Stimulated activated CD4-positive, alpha-beta T cell treated with anti-CD3 and anti-CD28 coated beads, TNF-alpha, amount 100 ng/mL, for 1 hour (primary cell): ENCODE measurements at regions not wholly inside any gene's neighbourhood (a gene's known extent, or its start where the extent isn't known, plus 50 kb on each side); places are given as distances from the start of the nearest gene placed in this dataset.
"Not testable (repeated sequence)": the region's sequence is repeated elsewhere in the genome, so short reads cannot be mapped to it uniquely, and the experiment has no call there.

Source experiments
- DNase-seq, 3 donors: peaks; one replicate each; pipeline ENCODE4 v3.0.0-alpha.2; 2020; ENCODE audit warnings: low read depth in 3 of 3, low spot score in 1 of 3

DNA sequence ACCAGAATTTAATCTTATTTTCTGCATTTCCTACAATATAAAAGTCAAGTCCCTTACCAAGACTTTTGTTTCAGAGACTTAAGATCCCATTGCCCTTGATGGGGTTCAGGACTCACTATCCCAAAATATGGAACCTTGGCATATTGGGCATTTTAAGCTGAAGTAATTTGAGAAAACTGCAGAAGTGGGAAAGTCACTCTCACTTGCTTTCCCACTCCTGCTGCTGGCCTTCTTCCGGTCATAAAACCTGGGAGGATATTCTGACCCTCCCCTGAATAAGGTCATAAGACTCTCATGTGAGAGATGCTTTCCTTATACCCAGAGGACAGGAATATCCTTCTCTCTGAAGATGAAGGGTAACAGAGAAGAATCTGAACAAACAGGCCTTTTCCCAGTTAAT, 92.8 kb upstream of the IFNGR1 start:
- no peak for DNase-seq

DNA sequence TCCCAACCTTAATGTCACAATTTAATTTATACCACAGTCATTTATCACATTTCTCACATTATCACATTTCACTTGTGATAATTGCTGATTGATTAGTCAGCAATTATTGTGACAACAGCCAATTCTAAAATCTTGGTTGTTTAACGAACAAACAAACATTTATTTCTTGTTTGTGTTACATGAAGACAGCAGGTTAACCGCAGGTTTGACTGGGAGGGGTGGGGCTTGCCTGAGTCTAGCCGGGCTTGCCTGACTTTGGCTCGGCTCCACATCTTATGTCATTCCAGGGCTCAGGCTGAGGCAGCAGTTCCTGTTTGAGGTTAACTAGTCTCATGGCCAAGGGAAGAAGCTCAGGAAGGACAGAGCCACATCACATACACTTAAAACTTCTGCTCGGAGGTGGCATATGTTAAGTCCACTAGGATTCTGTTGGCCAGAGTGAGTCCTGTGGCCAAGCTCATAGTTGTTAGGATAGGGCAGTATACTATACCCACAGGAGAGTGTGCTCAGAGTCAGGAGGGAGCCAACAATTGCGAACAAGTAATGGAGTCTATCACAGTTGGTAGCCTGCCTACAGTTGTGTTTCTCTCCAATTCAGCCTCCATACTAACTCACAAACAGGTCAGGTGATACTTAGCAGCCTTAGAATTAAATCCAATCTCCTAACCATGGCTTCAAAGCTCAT, 90.0 kb upstream of the IFNGR1 start:
- DNase-seq = no peak

DNA sequence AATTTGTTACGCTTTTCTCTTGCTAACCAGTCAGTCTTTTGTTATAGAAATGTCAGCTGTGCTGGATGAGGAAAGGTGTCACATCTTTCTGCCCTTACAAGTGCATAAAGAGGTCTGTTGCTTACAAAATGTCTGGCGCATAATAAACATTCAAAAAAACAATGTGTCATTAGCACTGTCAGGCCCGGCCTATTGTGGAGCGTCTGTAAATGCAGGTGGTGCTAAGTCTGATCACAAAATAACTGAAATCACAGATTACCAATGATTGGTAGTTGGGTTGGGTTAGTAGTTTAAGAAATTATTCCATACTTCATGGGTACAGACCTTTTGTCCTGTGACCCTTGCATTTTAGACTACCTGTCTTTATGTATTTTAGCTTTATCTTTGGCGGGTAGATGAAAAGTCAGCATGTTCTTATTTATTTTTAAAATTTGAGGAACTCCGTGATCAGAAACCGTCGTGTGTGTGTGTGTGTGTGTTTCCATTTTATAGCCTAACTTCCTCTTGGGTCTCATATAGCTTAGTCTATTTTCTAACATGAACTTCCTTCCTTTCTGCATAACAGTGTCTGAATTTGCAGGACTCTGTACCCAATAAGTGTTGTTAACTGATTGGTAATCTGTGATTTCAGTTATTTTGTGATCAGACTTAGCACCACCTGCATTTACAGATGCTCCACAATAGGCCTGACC, 88.1 kb upstream of the IFNGR1 start:
- no peak for DNase-seq

DNA sequence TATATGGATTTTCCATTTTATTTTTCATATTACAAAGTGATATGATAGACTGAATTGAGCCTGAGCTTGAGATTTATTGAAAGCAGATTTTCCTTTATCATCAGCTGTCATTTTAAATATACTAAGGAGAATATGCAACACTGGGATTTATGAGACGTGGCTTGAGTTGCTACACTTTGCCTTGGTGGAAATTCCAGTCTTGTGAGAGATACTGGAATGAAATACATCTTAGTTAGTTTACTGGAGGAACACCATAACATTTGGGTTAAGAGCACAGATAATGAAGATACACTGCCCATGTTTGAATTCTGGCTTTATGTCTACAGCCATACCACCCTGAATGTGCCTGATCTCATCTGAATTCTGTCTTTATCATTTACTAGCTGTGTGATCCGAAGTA, 86.5 kb upstream of the IFNGR1 start:
- DNase-seq = no peak

DNA sequence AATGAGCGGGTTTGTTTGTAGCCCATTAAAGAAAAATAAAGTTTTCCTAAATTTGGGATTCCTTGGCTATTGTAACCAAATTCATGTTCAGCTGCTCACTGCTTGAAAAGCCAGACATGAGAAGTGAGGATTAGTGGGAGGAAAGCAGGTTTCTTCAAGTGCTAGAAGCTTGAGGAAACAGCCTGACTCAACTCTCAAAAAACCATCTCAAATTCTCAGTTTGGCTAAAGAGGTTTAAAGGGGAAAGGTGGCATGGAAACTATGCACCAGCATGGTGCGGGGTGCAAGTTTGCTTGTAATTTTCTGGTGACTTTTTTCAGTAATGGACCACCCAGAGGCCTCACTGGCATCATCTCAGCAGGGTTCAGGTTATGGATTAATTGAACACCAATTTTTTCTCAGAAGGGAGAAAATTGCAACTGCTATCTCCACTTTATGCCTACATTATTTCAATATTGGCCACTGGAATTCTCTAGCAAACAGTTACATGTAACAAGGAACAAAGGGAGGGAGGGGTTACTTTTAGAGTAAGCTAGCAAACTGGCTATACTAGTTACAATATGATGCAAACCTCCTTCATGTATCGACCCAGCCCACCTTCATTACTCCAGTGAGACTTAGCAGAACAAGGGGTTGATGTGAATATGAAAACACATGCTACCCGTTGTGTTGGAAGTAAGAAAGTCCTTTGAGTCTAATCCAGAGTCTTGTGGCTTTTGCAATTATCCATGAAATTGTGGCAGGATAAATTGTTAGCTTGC, 85.0 kb upstream of the IFNGR1 start:
- DNase-seq = no peak

DNA sequence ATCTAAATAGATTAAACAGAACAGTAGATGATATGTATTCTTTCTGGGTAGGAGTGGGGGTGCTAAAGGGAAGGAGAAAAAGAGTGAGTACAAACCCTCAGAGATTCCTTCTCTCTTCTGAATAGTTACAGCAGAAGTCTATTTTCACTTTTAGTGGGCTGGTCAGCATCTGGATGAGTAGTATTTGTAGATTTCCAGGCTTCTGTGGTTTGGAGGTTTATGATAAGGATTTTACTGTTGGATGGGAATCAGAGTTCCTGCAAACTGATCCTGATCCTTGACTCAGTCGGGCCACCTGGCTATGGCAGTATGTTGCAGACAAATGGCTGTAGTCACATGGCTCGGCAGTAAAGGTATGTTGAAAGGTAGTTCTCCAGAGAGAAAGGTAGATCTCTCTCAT, 84.3 kb upstream of the IFNGR1 start:
- no peak for DNase-seq

DNA sequence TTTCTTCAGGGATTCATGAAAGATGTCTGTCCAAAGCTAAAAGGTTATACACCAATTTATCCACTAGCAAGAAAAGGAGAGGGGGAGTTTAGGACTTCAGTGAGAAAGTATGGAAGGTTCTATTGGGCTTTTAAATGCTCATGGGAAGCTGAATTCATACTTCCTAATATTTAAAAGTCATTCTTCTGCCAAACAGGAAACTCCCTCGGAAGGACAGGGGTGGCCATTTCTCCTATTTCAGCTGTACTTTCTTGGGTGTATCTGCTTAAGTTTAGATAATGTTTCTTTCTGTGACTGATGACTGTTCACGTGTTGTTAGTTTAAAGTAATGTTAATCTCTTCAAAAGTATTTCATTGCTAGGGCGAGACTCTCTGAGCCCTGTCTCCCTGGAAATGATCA, 80.5 kb upstream of the IFNGR1 start:
- DNase-seq = no peak

DNA sequence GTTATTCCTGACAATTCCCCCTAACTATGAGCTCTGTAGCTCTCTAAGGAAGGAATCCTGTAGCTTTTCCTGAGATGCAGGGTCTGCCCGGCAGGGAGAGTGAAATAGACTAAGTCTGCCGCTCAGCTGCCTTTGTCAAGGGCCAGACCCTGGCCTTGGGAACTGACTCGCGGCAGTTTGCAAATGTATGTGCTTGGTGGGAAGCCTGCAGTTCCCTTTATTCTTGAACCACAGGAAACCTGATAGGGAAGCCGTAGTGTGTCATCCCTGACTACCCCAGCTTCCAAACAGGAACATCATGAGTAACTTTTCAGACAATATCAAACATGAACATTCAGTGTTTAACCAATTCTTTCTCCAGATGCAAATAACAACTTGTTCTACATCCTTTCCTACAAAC, 78.7 kb upstream of the IFNGR1 start:
- DNase-seq = no peak

DNA sequence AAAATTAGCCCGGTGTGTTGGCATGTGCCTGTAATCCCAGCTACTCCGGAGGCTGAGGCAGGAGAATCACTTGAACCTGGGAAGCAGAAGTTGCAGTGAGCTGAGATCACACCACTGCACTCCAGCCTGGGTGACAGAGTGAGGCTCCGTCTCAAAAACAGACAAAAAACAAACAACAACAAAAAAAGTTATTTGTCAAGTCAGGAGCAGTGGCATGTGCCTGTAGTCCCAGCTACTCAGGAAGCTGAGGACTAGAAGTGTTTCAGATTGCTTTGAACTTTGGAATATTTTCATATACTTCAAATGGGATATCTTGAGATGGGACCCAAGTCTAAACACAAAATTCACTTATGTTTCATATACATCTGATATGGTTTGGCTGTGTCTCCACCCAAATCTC, 73.1 kb upstream of the IFNGR1 start:
- not testable (repeated sequence) for DNase-seq

DNA sequence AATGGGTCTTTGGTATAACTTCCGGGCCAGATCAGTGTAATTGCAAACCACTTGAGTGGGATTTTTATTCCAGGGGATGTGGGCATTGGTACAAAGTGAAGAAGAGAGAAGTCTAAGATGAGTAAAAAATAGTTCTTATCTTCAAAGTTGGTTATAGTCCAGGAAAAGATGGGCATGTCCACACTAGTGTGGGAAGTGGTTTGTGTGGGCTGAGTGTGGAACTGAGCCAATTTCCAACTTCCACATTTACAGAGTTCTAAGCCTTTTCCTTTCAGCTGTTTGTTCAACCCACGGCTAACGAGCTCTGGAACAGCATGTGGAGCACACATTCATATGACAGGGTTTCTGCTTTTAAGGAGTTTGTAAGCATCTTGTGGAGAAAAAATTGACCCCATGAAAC, 72.3 kb upstream of the IFNGR1 start:
- no peak for DNase-seq

DNA sequence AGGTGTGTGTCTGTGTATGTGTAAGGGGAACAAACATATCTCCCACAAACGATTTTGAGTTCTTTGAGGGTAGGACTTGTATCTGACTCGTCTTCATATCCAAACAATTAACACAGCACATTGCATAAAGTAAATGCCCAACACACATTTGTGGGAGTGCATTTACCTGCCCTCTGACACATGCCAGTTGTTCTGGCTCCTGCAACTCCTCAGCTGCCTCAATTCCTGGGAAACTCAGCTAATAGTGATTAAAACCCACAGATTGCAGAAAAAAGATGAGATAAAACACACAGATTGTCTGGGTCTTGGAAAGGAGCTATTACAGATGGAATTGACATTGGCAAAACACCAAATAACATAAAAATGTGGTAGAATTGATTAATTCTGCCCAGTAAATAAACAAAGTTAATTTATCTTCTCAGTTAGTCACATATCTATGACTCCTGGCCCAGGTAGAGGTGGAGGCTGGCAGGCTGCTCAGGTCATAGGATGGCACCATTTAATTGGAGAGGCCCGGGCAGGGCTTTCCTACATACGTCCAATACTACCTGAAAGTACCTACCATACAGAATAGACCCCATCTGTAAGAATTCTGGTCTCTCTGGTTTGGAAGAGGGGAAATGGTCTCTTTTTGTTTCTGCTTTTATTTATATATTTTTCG, 71.5 kb upstream of the IFNGR1 start:
- DNase-seq = no peak

DNA sequence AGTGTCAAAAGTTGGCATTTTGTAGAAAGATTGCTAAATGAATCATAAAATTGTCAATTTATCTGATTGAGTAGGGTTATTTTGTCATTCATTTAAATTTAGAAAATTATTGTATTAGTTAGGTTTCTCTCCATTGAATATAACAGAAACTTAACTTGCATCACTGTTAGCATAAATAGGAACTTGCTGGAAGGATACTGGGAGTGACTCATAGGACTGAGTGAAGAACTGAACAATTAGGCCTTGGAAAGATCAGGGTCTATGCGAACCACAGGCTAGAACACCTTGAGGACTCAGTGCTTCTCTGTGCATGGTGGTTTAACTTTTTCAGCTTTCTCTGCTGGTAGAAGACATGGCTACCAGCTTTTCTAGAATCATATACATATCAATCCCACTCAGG, 67.7 kb upstream of the IFNGR1 start:
- no peak for DNase-seq

DNA sequence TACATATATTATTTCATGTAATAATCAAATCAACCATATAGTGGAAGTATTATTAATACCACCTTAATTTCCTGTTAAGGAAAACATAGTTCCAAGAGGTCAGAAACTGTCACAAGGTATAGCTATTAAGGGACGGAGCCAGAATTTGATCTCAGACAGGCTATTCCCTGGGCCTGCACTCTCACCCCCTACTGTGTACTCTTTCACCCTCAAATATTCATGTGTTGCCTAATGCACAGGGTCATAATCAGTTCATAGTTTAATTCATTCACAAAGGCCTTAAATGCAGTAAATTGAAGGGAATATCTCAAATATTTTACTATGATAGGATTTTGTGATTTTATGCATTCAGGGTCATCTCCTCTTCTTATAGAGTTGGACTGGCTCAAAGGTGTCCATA, 67.2 kb upstream of the IFNGR1 start:
- DNase-seq = no peak

DNA sequence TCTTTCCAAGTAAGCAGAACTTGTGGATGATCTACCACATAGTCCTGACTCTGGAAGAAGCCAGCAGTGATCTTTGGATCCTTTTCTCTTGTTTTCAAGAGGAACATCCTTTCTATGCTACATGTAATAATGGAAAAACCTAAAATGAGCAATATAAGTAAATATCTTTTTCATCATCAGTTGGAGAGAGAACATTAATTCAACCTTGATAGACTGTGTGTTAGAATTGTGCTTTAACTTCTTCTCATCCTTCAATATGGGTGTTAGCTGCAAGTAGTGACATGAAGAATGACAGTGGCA, 65.6 kb upstream of the IFNGR1 start:
- DNase-seq = no peak

DNA sequence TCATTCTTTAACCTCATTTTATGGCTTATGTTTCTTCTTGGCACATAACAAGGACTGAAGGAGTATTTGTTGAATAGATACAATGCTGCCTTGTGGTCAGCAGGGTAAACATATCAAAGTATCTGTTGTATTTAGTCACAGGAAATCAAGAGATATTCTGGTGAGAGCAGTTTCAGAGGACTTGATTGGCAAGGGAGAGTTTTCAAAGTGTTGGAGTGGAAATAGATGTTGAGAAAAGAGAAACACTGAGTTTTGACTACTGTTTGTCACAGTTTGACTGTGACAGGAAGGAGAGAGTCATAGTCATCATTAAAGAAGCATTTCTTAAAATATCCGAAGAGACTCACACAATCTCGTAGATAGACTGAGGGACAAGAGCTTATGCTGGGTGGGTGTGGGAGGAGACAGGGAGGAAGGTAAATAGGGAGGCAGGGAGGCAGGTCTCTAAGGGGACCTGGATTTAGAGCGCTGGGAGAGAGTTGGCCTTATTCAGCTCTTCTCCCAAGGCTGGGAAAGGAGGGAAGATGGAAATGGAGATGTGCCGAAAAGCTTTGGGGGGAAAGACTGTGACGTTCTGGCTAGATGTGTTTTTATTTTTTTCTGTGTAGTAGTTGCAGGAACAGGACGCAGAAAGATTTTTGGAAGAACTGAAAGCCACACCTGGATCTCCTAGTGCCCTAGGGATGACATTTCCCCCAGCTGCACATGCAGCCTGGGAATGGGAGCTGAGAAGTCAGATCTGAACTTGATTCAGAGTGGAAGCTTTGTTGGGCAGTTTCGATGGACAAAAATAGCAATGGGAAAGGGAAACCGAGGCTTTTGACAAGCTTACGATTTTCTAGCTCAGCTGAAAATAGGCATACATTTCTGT, 65.0 kb upstream of the IFNGR1 start:
- no peak for DNase-seq

DNA sequence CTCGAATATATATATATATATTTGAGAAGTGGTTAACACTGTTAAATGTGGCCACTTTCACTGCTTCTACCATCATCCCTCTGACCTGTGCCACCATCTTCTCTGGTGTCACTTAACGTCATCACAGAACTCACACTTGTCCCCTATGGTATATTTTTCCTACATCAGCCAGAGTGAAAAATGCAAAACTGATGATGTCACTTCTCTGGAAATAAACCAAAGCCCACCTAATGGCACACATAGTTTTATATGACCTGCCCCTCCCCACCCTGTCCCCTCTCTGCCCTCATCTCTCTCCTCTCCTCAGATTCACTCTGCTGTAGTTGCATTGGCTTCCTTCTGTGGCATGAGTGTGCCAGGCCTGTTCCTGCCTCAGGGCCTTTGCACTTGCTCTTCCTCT, 63.9 kb upstream of the IFNGR1 start:
- DNase-seq = no peak

DNA sequence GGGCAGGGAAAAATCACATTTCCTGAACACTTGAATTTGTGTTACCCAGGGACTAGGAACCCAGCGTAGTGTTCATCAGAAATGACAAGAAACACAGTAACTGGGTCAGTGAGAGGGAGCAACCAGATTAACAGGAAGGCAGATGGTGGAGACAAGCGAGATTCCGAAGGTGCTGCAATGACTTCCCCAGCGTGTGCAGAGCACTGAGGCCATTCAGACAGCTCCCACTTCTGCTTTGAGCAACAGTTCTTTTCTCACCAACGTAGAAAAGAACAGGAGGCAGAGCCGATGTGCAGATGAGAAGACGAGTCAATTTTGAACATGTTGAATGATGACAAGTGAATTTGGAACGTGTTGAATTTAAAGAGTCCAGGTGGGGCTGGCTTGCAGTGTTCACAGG, 63.1 kb upstream of the IFNGR1 start:
- DNase-seq = no peak

DNA sequence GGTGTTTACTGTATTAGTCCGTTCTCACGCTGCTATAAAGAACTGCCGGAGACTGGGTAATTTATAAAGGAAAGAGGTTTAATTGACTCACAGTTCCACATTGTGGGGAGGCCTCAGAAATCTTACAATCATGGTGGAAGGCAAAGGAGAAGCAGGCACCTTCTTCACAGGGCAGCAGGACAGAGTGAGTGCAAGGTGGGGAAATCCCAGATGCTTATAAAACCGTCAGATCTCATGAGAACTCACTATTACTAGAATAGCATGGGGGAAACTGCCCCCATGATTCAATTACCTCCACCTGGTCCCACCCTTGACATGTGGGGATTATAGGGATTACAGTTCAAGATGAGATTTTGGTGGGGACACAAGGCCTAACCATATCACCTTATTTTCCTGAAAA, 60.1 kb upstream of the IFNGR1 start:
- DNase-seq = not testable (repeated sequence)

DNA sequence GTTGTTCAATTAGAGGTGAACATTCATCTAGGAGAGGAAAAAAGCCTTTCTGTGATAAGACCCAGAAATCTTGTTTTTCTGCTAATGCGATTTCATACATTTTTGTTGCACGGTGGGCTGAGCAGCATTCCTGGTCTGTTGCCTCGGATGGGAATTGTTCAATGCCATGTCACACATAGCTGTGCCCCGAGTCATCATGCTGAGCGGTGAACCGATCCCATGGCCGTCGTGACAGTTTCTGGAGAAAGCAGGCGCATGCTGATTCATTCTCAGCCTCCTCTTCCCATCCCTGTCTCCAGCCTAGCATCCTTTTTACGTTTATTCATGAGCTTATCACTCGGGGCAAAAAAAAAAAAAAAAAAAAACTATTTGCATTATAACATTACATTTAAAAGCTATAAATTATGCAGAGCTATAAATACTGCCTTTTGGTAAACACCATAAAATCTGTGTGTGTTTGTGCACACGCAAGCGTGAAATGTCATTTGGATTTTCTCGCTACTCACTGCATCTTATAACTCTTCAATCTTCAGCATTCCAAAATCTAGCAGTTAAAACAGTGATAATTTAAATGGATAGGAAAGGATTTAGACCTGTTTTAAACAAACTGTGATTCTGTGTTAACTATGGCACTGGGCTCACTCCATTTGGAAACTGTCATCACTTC, 58.9 kb upstream of the IFNGR1 start:
- DNase-seq = no peak

DNA sequence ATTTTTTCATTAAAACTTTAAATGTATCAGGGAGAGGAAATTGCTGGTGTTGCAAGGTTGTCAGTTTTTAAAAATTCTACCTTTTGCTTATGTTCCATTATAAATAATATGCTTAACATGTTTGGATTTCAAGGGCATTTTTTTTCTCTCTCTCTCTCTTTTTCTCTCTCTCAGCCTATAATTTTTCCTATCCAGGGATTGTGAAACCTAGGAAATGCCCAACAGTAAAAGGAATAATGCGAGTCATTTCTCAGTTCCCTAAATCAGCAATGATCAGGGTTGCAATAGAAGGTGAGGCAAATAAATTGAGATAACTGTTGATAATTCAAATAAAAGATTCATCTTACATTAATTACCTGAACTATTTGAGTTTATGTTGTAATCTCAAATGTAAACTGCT, 53.2 kb upstream of the IFNGR1 start:
- DNase-seq = no peak
